Gastroesophageal sphincter (tissue), 3 donors: ENCODE measurements at regions not wholly inside any gene's neighbourhood (a gene's known extent, or its start where the extent isn't known, plus 50 kb on each side); places are given as distances from the start of the nearest gene placed in this dataset.

Source experiments
- CTCF ChIP-seq, 4 experiments: fragments of 200-600 bp in 2 of 4; fragments of 450-650 bp in 2 of 4; sonication (generic) in 1 of 4; IDR thresholded peaks; one replicate each; pipeline ENCODE4 v1.5.1; 2017 to 2019; ENCODE audit warnings: antibody characterized with exemption in 4 of 4, mild to moderate bottlenecking in 2 of 4, moderate library complexity in 2 of 4
- EP300 ChIP-seq: sonication (generic); formaldehyde crosslinking; IDR thresholded peaks from one replicate; pipeline ENCODE4 v1.6.1; 2017; ENCODE audit warnings: antibody characterized with exemption, mild to moderate bottlenecking
- POLR2A ChIP-seq, 2 donors: fragments of 450-650 bp; IDR thresholded peaks; one replicate each; pipeline ENCODE4 v1.6.1; 2017; ENCODE audit warnings: antibody characterized with exemption in 2 of 2, mild to moderate bottlenecking in 2 of 2, moderate library complexity in 1 of 2
- POLR2AphosphoS5 ChIP-seq: sonication (generic); formaldehyde crosslinking; IDR thresholded peaks from one replicate; pipeline ENCODE4 v1.6.1; 2017; ENCODE audit warnings: antibody characterized with exemption

GRCh38 chr1:55694310-55694801 lies 479.2 kb upstream of the USP24 start:
- no peak for TF ChIP-seq CTCF (IDR thresholded peaks at IDR 0.05)
- TF ChIP-seq POLR2AphosphoS5 = no peak
- TF ChIP-seq POLR2A (IDR thresholded peaks at IDR 0.05) = no peak
- no peak for TF ChIP-seq EP300
